ENCODE measurements at regions not wholly inside any gene's neighbourhood (a gene's known extent, or its start where the extent isn't known, plus 50 kb on each side); places are given as distances from the start of the nearest gene placed in this dataset.

DNA sequence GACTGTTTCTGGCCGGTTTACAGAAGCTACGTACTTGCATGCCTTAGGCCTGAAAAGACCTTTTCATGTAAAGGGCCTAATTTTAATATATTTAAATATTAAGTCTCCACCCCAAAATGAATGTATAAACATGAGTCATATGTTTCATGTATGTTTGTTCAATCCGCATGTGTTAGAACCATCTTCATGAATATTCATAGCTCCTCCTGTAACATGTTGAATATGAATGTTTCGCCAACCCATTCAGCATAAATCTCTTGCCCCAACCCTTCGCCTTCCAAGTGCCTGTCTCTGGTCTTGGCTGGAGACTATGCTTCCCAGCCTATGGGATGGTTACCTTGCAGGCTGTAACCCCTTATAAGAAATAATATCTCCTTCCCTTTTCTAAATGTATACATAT lies 212.5 kb downstream of the SCG2 start:
- TF ChIP-seq, protein P1, sequence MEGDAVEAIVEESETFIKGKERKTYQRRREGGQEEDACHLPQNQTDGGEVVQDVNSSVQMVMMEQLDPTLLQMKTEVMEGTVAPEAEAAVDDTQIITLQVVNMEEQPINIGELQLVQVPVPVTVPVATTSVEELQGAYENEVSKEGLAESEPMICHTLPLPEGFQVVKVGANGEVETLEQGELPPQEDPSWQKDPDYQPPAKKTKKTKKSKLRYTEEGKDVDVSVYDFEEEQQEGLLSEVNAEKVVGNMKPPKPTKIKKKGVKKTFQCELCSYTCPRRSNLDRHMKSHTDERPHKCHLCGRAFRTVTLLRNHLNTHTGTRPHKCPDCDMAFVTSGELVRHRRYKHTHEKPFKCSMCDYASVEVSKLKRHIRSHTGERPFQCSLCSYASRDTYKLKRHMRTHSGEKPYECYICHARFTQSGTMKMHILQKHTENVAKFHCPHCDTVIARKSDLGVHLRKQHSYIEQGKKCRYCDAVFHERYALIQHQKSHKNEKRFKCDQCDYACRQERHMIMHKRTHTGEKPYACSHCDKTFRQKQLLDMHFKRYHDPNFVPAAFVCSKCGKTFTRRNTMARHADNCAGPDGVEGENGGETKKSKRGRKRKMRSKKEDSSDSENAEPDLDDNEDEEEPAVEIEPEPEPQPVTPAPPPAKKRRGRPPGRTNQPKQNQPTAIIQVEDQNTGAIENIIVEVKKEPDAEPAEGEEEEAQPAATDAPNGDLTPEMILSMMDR (IDR thresholded peaks at IDR 0.05; ENCODE audit: insufficient read depth, low read length): no peak
- TF ChIP-seq POLR2AphosphoS5 (IDR thresholded peaks at IDR 0.05; ENCODE audit: low read depth) (no peak), SPI1 (IDR thresholded peaks at IDR 0.05; ENCODE audit: borderline replicate concordance, low read depth) (no peak), GABPA (IDR thresholded peaks at IDR 0.05; ENCODE audit: low read depth) (no peak)
- TF ChIP-seq, protein P2, sequence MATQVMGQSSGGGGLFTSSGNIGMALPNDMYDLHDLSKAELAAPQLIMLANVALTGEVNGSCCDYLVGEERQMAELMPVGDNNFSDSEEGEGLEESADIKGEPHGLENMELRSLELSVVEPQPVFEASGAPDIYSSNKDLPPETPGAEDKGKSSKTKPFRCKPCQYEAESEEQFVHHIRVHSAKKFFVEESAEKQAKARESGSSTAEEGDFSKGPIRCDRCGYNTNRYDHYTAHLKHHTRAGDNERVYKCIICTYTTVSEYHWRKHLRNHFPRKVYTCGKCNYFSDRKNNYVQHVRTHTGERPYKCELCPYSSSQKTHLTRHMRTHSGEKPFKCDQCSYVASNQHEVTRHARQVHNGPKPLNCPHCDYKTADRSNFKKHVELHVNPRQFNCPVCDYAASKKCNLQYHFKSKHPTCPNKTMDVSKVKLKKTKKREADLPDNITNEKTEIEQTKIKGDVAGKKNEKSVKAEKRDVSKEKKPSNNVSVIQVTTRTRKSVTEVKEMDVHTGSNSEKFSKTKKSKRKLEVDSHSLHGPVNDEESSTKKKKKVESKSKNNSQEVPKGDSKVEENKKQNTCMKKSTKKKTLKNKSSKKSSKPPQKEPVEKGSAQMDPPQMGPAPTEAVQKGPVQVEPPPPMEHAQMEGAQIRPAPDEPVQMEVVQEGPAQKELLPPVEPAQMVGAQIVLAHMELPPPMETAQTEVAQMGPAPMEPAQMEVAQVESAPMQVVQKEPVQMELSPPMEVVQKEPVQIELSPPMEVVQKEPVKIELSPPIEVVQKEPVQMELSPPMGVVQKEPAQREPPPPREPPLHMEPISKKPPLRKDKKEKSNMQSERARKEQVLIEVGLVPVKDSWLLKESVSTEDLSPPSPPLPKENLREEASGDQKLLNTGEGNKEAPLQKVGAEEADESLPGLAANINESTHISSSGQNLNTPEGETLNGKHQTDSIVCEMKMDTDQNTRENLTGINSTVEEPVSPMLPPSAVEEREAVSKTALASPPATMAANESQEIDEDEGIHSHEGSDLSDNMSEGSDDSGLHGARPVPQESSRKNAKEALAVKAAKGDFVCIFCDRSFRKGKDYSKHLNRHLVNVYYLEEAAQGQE (IDR thresholded peaks at IDR 0.05; ENCODE audit: insufficient replicate concordance, low read depth): no peak
